ENCODE measurements at regions not wholly inside any gene's neighbourhood (a gene's known extent, or its start where the extent isn't known, plus 50 kb on each side); places are given as distances from the start of the nearest gene placed in this dataset.

- no peak for FAIRE-seq
- dilution Hi-C loops (cut with MboI; ENCODE audit: extremely low pct_ligation_motif_present, low sequenced_read_pairs), result no loop called here
- H3K4me2 ChIP-seq (ENCODE audit: control insufficient read depth, extremely low read depth, insufficient read depth, low read depth, low read length), result no peak overlapping the region
These were observed 113.3 kb upstream of the AGTR1 start for GRCh38 chr3:148584438-148584837.

GRCh38 chr3:148585671-148586379, 111.9 kb upstream of the AGTR1 start:
- Histone ChIP-seq H3K4me1 (ENCODE audit: control insufficient read depth, extremely low read depth, insufficient read depth, low read length) (no peaks in the 10 kb centered on the region), H3K9me3 (ENCODE audit: control insufficient read depth, low read depth, low read length) (no peaks in the 10 kb centered on the region), H3K27ac (ENCODE audit: control insufficient read depth, insufficient read depth, low read length) (no peak overlapping the region), H3K36me3 (ENCODE audit: control insufficient read depth in 2 of 2, extremely low read depth in 1 of 2, insufficient read depth in 2 of 2, low read length in 2 of 2) (no peaks in the 10 kb centered on the region), H4K20me1 (ENCODE audit: control insufficient read depth, extremely low read depth, insufficient read depth, low read length) (no peaks in the 10 kb centered on the region), H3K4me2 (ENCODE audit: control insufficient read depth, extremely low read depth, insufficient read depth, low read depth, low read length) (no peak overlapping the region), H2AFZ (ENCODE audit: control insufficient read depth, low read length) (no peak overlapping the region), H3K27me3 (ENCODE audit: control insufficient read depth, extremely low read depth, insufficient read depth, low read length) (no peaks in the 10 kb centered on the region), H3K9ac (ENCODE audit: control insufficient read depth, extremely low read depth, insufficient read depth, low read length) (no peak overlapping the region), H3K79me2 (ENCODE audit: control insufficient read depth, insufficient read depth, low read length) (no peaks in the 10 kb centered on the region), H3K9me1 (ENCODE audit: control insufficient read depth, extremely low read depth, insufficient read depth, low read length) (no peaks in the 10 kb centered on the region), H3K4me3 (ENCODE audit: control insufficient read depth in 2 of 3, extremely low read depth in 1 of 3, insufficient read depth in 2 of 3, low read depth in 1 of 3, low read length in 3 of 3) (no peak overlapping the region)
- FAIRE-seq (no peak), DNase-seq (ENCODE audit: low read depth, low spot score) (no peak)
- no peak for TF ChIP-seq EZH2 (IDR thresholded peaks at IDR 0.05; ENCODE audit: low read length)
- dilution Hi-C loops (cut with MboI; ENCODE audit: extremely low pct_ligation_motif_present, low sequenced_read_pairs), result no loop called here

More at GRCh38 chr3:148584438-148584837, 113.3 kb upstream of the AGTR1 start:
- Histone ChIP-seq H3K9me1 (ENCODE audit: control insufficient read depth, extremely low read depth, insufficient read depth, low read length) (no peaks in the 10 kb centered on the region), H3K4me1 (ENCODE audit: control insufficient read depth, extremely low read depth, insufficient read depth, low read length) (no peaks in the 10 kb centered on the region), H3K4me3 (ENCODE audit: control insufficient read depth in 2 of 3, extremely low read depth in 1 of 3, insufficient read depth in 2 of 3, low read depth in 1 of 3, low read length in 3 of 3) (no peak overlapping the region), H3K27ac (ENCODE audit: control insufficient read depth, insufficient read depth, low read length) (no peak overlapping the region), H4K20me1 (ENCODE audit: control insufficient read depth, extremely low read depth, insufficient read depth, low read length) (no peaks in the 10 kb centered on the region), H3K36me3 (ENCODE audit: control insufficient read depth in 2 of 2, extremely low read depth in 1 of 2, insufficient read depth in 2 of 2, low read length in 2 of 2) (no peaks in the 10 kb centered on the region), H3K79me2 (ENCODE audit: control insufficient read depth, insufficient read depth, low read length) (no peaks in the 10 kb centered on the region), H2AFZ (ENCODE audit: control insufficient read depth, low read length) (no peak overlapping the region), H3K9ac (ENCODE audit: control insufficient read depth, extremely low read depth, insufficient read depth, low read length) (no peak overlapping the region), H3K9me3 (ENCODE audit: control insufficient read depth, low read depth, low read length) (no peaks in the 10 kb centered on the region), H3K27me3 (ENCODE audit: control insufficient read depth, extremely low read depth, insufficient read depth, low read length) (no peaks in the 10 kb centered on the region)
- TF ChIP-seq CTCF (optimal IDR thresholded peaks at IDR 0.05 in 1 of 3, IDR thresholded peaks at IDR 0.05 in 1 of 3, conservative IDR thresholded peaks at IDR 0.05 in 1 of 3; ENCODE audit: extremely low read depth in 1 of 3, insufficient read depth in 2 of 3, low read length in 3 of 3), result no peak
- no peak for TF ChIP-seq EZH2 (IDR thresholded peaks at IDR 0.05; ENCODE audit: low read length)
- no peak for DNase-seq (ENCODE audit: low read depth, low spot score)

- DNase-seq (ENCODE audit: low read depth, low spot score) (no peak), FAIRE-seq (no peak)
- Histone ChIP-seq H3K4me1 (ENCODE audit: control insufficient read depth, extremely low read depth, insufficient read depth, low read length) (no peaks in the 10 kb centered on the region), H3K9me3 (ENCODE audit: control insufficient read depth, low read depth, low read length) (no peaks in the 10 kb centered on the region), H3K4me2 (ENCODE audit: control insufficient read depth, extremely low read depth, insufficient read depth, low read depth, low read length) (no peak overlapping the region), H3K79me2 (ENCODE audit: control insufficient read depth, insufficient read depth, low read length) (no peaks in the 10 kb centered on the region), H4K20me1 (ENCODE audit: control insufficient read depth, extremely low read depth, insufficient read depth, low read length) (no peaks in the 10 kb centered on the region), H3K27ac (ENCODE audit: control insufficient read depth, insufficient read depth, low read length) (no peak overlapping the region), H3K9me1 (ENCODE audit: control insufficient read depth, extremely low read depth, insufficient read depth, low read length) (no peaks in the 10 kb centered on the region), H3K36me3 (ENCODE audit: control insufficient read depth in 2 of 2, extremely low read depth in 1 of 2, insufficient read depth in 2 of 2, low read length in 2 of 2) (no peaks in the 10 kb centered on the region), H3K4me3 (ENCODE audit: control insufficient read depth in 2 of 3, extremely low read depth in 1 of 3, insufficient read depth in 2 of 3, low read depth in 1 of 3, low read length in 3 of 3) (no peak overlapping the region), H3K9ac (ENCODE audit: control insufficient read depth, extremely low read depth, insufficient read depth, low read length) (no peak overlapping the region), H3K27me3 (ENCODE audit: control insufficient read depth, extremely low read depth, insufficient read depth, low read length) (no peaks in the 10 kb centered on the region), H2AFZ (ENCODE audit: control insufficient read depth, low read length) (no peak overlapping the region)
- no peak for TF ChIP-seq CTCF (optimal IDR thresholded peaks at IDR 0.05 in 1 of 3, IDR thresholded peaks at IDR 0.05 in 1 of 3, conservative IDR thresholded peaks at IDR 0.05 in 1 of 3; ENCODE audit: extremely low read depth in 1 of 3, insufficient read depth in 2 of 3, low read length in 3 of 3)
- no peak for TF ChIP-seq EZH2 (IDR thresholded peaks at IDR 0.05; ENCODE audit: low read length)
- dilution Hi-C loops (cut with MboI; ENCODE audit: extremely low pct_ligation_motif_present, low sequenced_read_pairs), result no loop called here
These were observed 109.4 kb upstream of the AGTR1 start for GRCh38 chr3:148588291-148588690.

Measured in keratinocyte (primary cell).